ENCODE measurements at regions not wholly inside any gene's neighbourhood (a gene's known extent, or its start where the extent isn't known, plus 50 kb on each side); places are given as distances from the start of the nearest gene placed in this dataset.

- ATAC-seq, result no peak
- no peaks in the 10 kb centered on the region for H3K4me1 Mint-ChIP-seq (ENCODE audit: low read depth)
- H3K4me3 Mint-ChIP-seq, result no peak overlapping the region
- no peaks in the 10 kb centered on the region for H3K9me3 Mint-ChIP-seq
- no peak for DNase-seq
- no peaks in the 10 kb centered on the region for H3K36me3 Mint-ChIP-seq (ENCODE audit: insufficient read depth)
- H3K27me3 Mint-ChIP-seq (ENCODE audit: low read depth), result peaks cover 2% of the 10 kb centered on the region
Observed at GRCh38 chr1:56286956-56287355, 292.4 kb downstream of the PLPP3 start.

GRCh38 chr1:56286506-56286905 is 292.9 kb downstream of the PLPP3 start:
- ATAC-seq (no peak), DNase-seq (no peak)
- Mint-ChIP-seq H3K4me3 (no peak overlapping the region), H3K36me3 (ENCODE audit: insufficient read depth) (no peaks in the 10 kb centered on the region), H3K4me1 (ENCODE audit: low read depth) (no peaks in the 10 kb centered on the region), H3K9me3 (no peaks in the 10 kb centered on the region), H3K27me3 (ENCODE audit: low read depth) (peaks cover 2% of the 10 kb centered on the region)

GRCh38 chr1:56285554-56286402 is 293.6 kb downstream of the PLPP3 start:
- Mint-ChIP-seq H3K9me3 (no peaks in the 10 kb centered on the region), H3K27me3 (ENCODE audit: low read depth) (peaks cover 2% of the 10 kb centered on the region), H3K4me1 (ENCODE audit: low read depth) (no peaks in the 10 kb centered on the region), H3K4me3 (no peak overlapping the region), H3K36me3 (ENCODE audit: insufficient read depth) (no peaks in the 10 kb centered on the region)
- DNase-seq (no peak), ATAC-seq (no peak)

GRCh38 chr1:56284928-56285327 is 294.4 kb downstream of the PLPP3 start:
- no peak for ATAC-seq
- Mint-ChIP-seq H3K36me3 (ENCODE audit: insufficient read depth) (no peaks in the 10 kb centered on the region), H3K4me1 (ENCODE audit: low read depth) (no peaks in the 10 kb centered on the region), H3K4me3 (no peak overlapping the region), H3K27me3 (ENCODE audit: low read depth) (peaks cover 2% of the 10 kb centered on the region), H3K9me3 (no peaks in the 10 kb centered on the region)
- no peak for DNase-seq

GRCh38 chr1:56278061-56278460 is 301.3 kb downstream of the PLPP3 start:
- Mint-ChIP-seq H3K4me3 (no peak overlapping the region), H3K4me1 (ENCODE audit: low read depth) (no peaks in the 10 kb centered on the region), H3K27me3 (ENCODE audit: low read depth) (no peaks in the 10 kb centered on the region), H3K36me3 (ENCODE audit: insufficient read depth) (no peaks in the 10 kb centered on the region), H3K9me3 (peaks cover 7% of the 10 kb centered on the region)
- ATAC-seq, result no peak
- no peak for DNase-seq

GRCh38 chr1:56268519-56269140 is 310.7 kb downstream of the PLPP3 start:
- Mint-ChIP-seq H3K4me1 (ENCODE audit: low read depth) (no peaks in the 10 kb centered on the region), H3K36me3 (ENCODE audit: insufficient read depth) (no peaks in the 10 kb centered on the region), H3K27me3 (ENCODE audit: low read depth) (no peaks in the 10 kb centered on the region), H3K4me3 (no peak overlapping the region), H3K9me3 (no peaks in the 10 kb centered on the region)
- no peak for ATAC-seq
- no peak for DNase-seq

GRCh38 chr1:56267611-56268010 is 311.8 kb downstream of the PLPP3 start:
- no peaks in the 10 kb centered on the region for H3K4me1 Mint-ChIP-seq (ENCODE audit: low read depth)
- H3K4me3 Mint-ChIP-seq, result no peak overlapping the region
- ATAC-seq (no peak), DNase-seq (no peak)
- no peaks in the 10 kb centered on the region for H3K27me3 Mint-ChIP-seq (ENCODE audit: low read depth)
- no peaks in the 10 kb centered on the region for H3K9me3 Mint-ChIP-seq
- H3K36me3 Mint-ChIP-seq (ENCODE audit: insufficient read depth), result no peaks in the 10 kb centered on the region

GRCh38 chr1:56266359-56266758 is 313.0 kb downstream of the PLPP3 start:
- no peaks in the 10 kb centered on the region for H3K36me3 Mint-ChIP-seq (ENCODE audit: insufficient read depth)
- no peaks in the 10 kb centered on the region for H3K4me1 Mint-ChIP-seq (ENCODE audit: low read depth)
- no peaks in the 10 kb centered on the region for H3K27me3 Mint-ChIP-seq (ENCODE audit: low read depth)
- DNase-seq (no peak), ATAC-seq (no peak)
- no peak overlapping the region for H3K4me3 Mint-ChIP-seq
- no peaks in the 10 kb centered on the region for H3K9me3 Mint-ChIP-seq

GRCh38 chr1:56265216-56265615 is 314.1 kb downstream of the PLPP3 start:
- no peak overlapping the region for H3K4me3 Mint-ChIP-seq
- ATAC-seq (no peak), DNase-seq (no peak)
- no peaks in the 10 kb centered on the region for H3K4me1 Mint-ChIP-seq (ENCODE audit: low read depth)
- no peaks in the 10 kb centered on the region for H3K9me3 Mint-ChIP-seq
- no peaks in the 10 kb centered on the region for H3K36me3 Mint-ChIP-seq (ENCODE audit: insufficient read depth)
- H3K27me3 Mint-ChIP-seq (ENCODE audit: low read depth), result no peaks in the 10 kb centered on the region

- no peaks in the 10 kb centered on the region for H3K4me1 Mint-ChIP-seq (ENCODE audit: low read depth)
- ATAC-seq, result no peak
Observed at GRCh38 chr1:56263908-56264307, 315.5 kb downstream of the PLPP3 start.

GRCh38 chr1:56258371-56258770 is 321.0 kb downstream of the PLPP3 start:
- no peak overlapping the region for H3K4me3 Mint-ChIP-seq
- H3K4me1 Mint-ChIP-seq (ENCODE audit: low read depth), result no peaks in the 10 kb centered on the region
- no peaks in the 10 kb centered on the region for H3K9me3 Mint-ChIP-seq
- H3K27me3 Mint-ChIP-seq (ENCODE audit: low read depth), result no peaks in the 10 kb centered on the region
- H3K36me3 Mint-ChIP-seq (ENCODE audit: insufficient read depth), result no peaks in the 10 kb centered on the region
- DNase-seq, result no peak
- ATAC-seq, result no peak

More at GRCh38 chr1:56263908-56264307, 315.5 kb downstream of the PLPP3 start:
- DNase-seq, result no peak
- Mint-ChIP-seq H3K9me3 (no peaks in the 10 kb centered on the region), H3K36me3 (ENCODE audit: insufficient read depth) (no peaks in the 10 kb centered on the region), H3K4me3 (no peak overlapping the region), H3K27me3 (ENCODE audit: low read depth) (no peaks in the 10 kb centered on the region)

GRCh38 chr1:56257726-56258125 is 321.6 kb downstream of the PLPP3 start:
- Mint-ChIP-seq H3K36me3 (ENCODE audit: insufficient read depth) (no peaks in the 10 kb centered on the region), H3K4me1 (ENCODE audit: low read depth) (no peaks in the 10 kb centered on the region), H3K4me3 (no peak overlapping the region), H3K27me3 (ENCODE audit: low read depth) (no peaks in the 10 kb centered on the region), H3K9me3 (no peaks in the 10 kb centered on the region)
- DNase-seq (no peak), ATAC-seq (no peak)

- Mint-ChIP-seq H3K36me3 (ENCODE audit: insufficient read depth) (no peaks in the 10 kb centered on the region), H3K4me3 (no peak overlapping the region), H3K9me3 (no peaks in the 10 kb centered on the region), H3K27me3 (ENCODE audit: low read depth) (no peaks in the 10 kb centered on the region), H3K4me1 (ENCODE audit: low read depth) (no peaks in the 10 kb centered on the region)
- ATAC-seq, result no peak
- no peak for DNase-seq
Observed at GRCh38 chr1:56256153-56257000, 323.0 kb downstream of the PLPP3 start.

GRCh38 chr1:56255516-56256152 is 323.7 kb downstream of the PLPP3 start:
- DNase-seq (no peak), ATAC-seq (no peak)
- Mint-ChIP-seq H3K4me3 (no peak overlapping the region), H3K9me3 (no peaks in the 10 kb centered on the region), H3K36me3 (ENCODE audit: insufficient read depth) (no peaks in the 10 kb centered on the region), H3K27me3 (ENCODE audit: low read depth) (no peaks in the 10 kb centered on the region), H3K4me1 (ENCODE audit: low read depth) (no peaks in the 10 kb centered on the region)
